ENCODE measurements at regions not wholly inside any gene's neighbourhood (a gene's known extent, or its start where the extent isn't known, plus 50 kb on each side); places are given as distances from the start of the nearest gene placed in this dataset.

DNA sequence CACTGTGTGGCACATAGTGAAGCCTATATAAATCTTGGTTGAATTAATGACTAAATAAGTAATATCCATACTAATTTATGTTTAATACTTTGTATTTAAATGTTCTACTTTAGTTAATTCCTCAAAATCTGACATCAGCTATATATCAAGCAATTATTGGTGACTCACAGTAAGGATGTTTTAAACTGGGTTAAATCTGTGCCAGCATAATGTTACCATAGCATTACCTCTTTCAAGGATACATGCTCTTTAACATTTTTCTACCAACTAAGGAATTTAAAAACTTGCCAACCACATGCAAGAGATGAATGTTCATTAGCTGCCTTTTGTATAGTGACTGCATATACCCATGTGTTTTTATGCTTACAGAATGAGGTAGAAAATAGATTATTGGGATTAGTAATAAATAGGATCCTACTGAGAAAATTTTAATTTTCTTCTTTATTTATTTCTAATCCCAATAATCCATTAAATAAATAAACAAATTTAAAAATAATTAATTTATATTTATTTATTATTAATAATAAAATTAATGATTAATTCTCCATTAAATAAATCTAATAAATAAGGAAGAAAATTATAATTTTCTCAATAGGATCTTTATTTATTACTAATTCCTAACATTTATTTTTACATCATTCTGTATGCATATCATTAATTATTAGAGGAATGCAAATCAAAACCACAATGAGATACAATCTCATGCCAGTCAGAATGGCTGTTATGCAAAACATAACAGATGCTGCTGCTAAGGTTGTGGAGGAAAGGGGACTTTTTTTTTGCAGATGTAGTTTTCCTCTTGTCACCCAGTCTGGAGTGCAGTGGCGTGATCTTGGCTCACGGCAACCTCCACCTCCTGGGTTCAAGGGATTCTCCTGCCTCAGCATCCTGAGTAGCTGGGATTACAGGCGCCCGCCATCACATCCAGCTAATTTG lies 410.7 kb upstream of the DSEL start:
- no peak for FAIRE-seq
- no peak for DNase-seq (ENCODE audit: insufficient read length, low spot score)

DNA sequence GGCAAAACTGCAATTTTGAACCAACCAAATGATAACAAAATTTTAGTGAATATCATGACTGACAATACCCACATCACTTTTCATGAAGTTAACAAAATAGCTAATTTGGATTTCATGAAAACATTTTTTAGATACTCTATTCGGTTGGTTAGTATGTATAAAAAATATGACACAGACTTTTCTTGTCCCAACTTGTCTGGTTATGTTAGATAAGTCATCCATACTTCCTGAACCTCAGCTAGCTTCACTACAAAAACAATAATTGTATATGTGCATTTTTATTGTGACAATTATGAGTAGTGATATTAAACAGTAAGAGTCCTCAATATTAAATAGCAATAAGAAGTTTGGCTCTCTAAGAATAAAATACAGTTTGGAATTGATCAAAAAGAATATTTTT lies 408.1 kb upstream of the DSEL start:
- DNase-seq (ENCODE audit: insufficient read length, low spot score): no peak
- no peak for FAIRE-seq

DNA sequence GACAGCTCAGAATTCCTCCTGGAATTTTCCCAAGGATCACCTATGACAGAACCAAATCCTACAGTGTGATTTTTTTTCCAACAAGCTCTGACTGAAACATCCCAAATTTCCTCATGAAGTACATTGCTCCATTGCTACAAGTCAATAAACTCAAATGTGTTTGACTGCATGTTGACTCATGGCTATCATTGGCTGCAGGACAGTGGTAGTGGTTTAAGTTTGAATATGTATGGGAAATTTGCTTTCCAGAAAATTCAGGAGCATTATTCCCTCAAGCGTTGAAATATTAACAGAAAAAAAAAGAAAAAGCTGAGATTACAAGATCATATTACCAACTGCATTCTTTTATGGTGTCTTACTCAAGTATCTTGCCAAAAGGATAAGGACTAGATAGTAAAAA lies 402.8 kb upstream of the DSEL start:
- FAIRE-seq: no peak
- no peak for DNase-seq (ENCODE audit: insufficient read length, low spot score)

DNA sequence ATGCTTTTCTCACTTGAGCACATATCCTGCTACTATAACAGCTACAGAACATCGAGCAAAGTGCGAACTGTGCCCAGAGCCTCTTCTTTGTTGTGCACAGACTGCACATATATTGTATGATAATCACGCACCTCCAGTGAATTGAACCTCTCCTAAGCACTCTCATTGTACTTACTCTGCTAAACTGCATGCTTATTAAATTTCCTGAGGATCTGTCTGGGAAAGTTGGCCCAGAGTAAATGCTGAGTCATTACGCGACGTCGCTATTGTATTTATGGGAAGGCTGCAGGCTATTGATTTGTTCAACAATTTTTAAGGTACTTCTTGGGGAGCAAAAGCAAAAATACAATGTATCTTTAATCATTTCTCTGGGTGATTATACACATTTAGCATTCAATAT lies 399.6 kb upstream of the DSEL start:
- DNase-seq (ENCODE audit: insufficient read length, low spot score) (no peak), FAIRE-seq (no peak)

DNA sequence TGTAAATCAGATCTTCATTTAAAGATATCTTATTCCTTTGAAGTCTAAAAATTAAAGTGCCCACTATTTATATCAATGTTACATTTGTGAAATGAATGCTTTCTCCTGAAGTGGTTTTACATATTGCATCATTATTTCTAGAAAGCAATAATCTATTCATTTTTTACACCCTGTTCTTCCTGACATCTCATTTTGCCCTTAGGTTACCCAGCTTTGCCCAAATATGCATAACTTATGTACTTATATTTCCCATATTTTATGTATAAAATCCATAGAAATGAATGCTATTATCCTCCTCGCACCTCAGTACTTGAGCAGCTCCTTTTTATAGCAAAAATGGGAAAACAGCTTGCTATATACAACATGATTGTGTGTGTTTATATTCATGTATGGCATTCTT lies 396.5 kb upstream of the DSEL start:
- FAIRE-seq (no peak), DNase-seq (ENCODE audit: insufficient read length, low spot score) (no peak)

DNA sequence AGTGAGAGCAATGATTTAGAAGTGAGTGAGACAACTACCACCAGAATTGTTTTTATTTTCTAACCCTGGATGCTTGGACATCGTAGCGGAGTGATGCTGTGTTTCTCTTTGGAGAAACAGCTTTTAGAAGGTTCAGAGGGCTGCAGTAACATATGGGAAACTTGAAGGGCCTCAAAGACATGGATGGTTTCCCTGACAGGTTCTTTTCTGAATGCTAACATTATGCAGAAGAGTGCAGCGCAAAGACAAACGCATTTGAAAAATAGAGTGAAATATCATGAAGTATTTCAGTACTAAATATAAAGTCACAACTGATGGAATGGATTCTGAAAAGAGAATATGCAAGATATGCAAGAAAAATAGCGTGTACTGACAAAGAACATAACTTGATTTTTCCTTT lies 385.1 kb upstream of the DSEL start:
- no peak for FAIRE-seq
- DNase-seq (ENCODE audit: insufficient read length, low spot score): no peak

DNA sequence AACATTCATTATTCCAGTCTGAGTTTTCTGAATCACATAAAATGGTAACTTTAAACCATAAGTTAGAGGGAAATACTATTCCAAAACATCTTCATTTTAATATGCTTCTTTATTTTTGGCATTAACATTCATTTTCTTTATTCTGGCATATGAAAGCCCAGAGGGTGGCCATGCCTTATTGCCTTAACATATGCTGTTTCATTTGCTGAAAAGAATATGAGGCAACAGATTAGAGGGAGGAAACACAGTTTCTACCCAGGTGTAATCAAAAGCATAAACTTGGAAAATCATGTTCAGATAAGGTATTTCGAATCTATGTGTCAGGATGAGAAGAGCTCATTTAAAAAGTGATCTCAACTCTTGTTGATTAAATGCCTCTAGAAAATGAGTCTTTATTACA lies 379.9 kb upstream of the DSEL start:
- FAIRE-seq (no peak), DNase-seq (ENCODE audit: insufficient read length, low spot score) (no peak)

DNA sequence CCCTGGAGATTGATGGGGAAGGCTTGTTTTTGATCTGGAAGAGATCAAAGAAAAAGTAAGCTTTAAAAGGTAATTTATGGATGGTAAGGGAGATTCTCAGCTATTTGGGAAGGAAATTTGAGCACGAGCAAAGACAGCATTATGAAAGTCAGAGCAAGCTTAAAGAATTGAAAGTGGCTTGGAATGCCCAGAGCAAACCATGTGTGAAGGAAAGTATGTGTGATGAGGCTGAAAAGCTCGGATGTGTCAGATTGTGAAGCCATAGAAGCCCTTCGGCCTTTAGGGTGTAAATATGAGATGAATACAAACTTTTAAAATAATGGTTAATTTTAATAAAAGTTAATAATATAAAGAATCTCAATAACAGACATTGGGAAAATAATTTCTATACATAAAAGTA lies 377.4 kb upstream of the DSEL start:
- no peak for FAIRE-seq
- DNase-seq (ENCODE audit: insufficient read length, low spot score): no peak

DNA sequence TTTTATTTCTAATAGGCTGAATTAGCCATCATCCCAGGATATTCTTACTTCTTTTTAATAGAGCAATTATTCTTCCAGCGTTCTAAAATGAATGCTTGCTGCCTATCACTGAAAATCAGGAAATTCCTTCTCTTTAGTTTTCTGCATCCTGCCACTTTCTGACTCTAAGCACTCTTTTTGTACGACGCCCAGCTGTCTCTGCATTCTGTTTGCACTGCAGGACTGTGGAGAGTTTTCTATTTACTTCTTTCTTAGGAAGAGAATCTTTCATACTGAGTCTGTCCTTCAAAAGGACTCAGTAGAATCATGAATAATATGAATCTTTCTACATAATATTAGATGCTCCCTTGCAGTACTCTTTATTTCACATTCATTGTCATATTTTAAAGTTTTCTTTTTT lies 360.4 kb upstream of the DSEL start:
- DNase-seq (ENCODE audit: insufficient read length, low spot score) (no peak), FAIRE-seq (no peak)

DNA sequence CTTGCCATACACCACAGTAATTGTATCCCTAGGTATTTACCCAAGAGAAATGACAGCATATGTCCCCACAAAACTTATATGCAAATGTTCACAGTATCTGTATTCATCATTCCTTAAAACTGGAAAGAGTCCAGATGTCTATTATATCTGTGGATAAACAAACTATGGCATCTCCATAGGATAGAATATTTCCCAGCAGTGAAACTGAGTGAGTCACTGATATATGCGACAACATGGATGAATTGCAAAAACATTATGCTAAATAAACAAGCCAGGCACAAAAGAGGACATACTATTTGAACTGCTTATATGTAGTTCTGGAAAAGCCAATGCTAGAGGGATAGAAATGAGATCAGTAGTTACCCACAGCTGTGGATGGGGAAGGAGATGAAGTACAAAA lies 359.4 kb upstream of the DSEL start:
- FAIRE-seq (no peak), DNase-seq (ENCODE audit: insufficient read length, low spot score) (no peak)

DNA sequence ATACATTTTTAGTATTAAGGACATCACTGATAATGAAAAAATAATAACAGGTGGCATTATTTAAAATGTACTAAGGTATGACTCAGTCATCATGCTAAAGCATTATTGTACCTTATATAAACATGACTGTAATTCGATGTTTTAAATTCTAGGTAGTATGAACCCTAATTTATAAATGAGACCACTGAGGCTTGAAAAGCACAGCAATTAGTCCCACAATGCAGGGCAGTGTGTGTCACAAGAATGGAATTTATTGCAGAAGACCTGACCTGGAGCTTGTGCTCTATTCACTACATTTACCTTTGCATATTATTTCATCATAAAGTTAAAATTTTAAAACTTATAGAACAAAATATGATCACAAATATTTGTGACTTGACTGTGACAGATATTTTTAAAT lies 358.5 kb upstream of the DSEL start:
- DNase-seq (ENCODE audit: insufficient read length, low spot score) (no peak), FAIRE-seq (no peak)

DNA sequence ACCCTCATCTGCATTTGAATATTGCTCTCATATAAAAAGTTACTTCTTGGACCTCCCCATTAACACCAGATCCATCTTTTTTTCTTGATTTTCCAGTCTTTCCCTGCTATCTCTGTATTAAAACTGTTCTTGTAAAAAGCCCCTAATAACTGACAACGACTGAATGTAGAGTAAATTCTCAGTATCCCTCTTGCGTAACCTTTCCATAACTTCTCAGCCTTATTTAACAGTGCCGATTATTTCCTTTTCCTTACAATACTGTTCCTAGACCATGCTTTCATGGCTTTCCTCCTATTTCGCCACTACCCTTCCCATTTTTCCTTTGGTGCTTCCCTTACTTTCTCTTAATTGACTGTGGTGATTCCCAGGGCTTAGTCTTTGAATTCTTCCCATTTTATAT lies 348.9 kb upstream of the DSEL start:
- FAIRE-seq (no peak), DNase-seq (ENCODE audit: insufficient read length, low spot score) (no peak)

DNA sequence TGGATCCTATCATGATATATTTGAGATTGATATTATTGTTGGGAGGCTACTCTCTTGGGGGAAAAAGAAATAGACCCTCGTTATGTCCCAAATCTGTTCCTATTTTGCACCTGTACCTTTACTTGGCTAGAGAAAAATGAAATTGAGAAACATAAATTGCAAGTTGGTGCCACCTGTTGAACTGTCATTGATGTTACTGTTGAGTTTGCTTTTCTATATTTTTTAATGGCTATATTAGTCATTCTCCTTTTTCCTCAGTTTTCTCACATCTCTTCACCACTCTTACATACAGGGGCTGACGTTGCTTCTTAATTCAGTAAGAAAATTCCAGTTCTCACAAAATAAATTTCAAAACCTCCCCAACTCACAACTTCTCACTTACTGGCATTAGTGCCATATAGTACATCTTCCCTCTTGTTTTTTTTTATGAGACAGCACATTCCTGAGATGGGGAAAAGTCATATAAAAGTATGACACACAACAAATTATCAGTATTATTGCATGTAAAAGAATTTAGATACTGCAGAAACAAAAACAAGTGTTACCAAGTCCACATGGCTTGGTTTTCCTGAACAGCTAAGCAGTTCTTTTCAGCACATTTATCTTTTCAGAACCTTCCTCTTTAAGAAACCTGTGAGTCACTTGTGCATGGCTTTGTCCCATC lies 348.3 kb upstream of the DSEL start:
- DNase-seq (ENCODE audit: insufficient read length, low spot score): no peak
- no peak for FAIRE-seq

DNA sequence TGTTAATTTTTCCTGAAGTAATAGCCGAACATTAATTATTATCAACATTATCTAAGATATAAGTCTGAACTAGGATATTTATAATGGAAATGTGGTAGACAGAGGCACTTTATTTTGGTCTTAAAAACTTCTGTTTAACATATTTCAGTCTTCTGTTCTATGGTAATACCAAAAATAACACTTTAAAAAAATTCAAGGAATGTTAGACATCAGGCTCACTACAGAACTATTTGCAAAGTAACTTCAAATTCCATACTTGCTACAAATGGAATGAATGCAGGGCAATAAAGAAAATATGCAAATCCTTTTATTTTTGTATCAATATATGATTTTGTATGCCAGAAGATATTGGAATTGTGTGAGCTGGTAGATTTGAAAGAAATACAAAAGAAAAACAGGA lies 345.5 kb upstream of the DSEL start:
- FAIRE-seq (no peak), DNase-seq (ENCODE audit: insufficient read length, low spot score) (no peak)

DNA sequence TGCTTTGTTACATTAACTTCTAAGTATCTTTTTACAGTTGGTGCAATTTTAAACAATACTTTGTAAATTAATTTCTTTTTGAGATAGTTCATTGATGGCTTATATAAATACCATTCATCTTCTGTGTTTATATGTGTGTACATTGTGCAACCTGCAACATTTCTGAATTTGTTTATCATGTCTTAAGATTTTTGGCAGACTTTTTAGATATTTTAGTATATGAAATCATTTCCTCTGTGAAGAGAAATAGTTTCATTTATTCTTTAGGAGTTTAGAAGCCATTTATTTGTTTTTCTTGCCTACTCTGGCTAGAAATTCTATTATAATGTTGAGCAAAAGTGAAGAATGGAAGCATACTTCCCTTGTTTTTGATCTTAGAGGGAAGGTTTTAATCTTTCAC lies 337.8 kb upstream of the DSEL start:
- no peak for FAIRE-seq
- no peak for DNase-seq (ENCODE audit: insufficient read length, low spot score)

DNA sequence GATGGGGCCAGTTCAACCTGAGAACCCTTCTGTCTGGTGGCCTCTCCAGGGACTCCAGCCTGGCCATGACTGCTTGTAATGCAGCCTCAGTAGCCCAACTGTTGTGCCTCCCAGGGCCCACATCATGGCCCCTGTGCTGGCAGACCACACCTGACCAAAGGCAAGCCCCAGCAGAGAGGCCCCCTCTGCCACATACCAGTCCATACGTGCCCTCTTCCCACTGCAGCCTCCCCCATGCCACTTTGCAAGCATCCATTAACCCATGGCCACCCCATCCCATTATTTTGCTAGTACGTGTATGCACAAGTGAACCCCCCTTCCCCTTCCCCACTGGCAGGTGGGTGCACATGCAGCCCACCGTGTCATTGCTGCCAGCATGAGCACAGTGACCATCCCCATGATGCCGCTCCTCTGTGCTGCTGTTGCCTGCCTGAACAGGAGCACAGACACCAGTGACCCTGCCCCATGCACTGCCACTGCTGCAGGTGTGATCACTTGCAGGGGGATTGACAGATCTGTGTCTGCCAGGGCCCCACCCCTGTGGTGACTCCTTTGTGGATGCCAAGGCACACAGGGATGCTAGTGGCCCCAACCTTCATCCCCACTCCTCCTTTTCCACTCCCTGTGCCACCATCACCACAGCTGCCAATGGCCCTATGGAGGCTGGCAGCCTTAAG lies 330.0 kb upstream of the DSEL start:
- no peak for DNase-seq (ENCODE audit: insufficient read length, low spot score)
- no peak for FAIRE-seq

DNA sequence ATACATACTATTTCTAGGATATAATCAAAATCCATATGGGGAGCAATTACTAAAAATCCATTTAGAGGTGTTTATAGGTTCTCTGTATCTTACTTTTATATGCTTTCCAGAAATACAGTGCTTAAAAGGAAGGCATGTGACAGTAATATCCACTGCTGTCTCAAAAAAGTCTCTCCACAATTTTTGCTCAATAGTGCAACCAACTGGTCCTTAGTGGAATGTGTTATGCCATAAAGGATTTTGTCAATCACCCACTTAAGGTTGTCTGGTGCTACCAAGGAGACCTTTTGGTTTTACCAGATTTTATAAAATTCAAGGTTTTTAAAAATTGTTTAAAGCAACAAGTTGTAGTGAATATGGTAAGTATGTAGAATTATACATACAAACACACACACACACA lies 328.5 kb upstream of the DSEL start:
- FAIRE-seq: no peak

DNA sequence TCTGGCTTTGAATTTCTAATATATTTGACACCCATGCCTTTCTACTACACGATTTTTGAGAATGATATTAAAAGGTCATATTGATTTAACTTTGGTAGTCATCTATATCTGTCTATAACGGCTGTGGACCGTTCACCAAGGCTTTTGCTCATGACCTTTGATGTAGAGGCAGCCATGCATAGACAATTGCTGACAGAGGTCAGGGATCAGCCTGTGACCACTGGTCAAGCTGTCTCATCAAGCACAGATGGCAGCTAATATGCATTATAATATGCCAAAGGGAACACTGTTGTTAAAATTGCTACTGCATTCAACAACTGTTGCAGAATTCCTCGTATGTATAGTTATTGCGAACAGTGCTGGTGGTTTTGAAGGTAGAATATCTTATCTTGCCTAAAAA lies 323.9 kb upstream of the DSEL start:
- no peak for FAIRE-seq
- no peak for DNase-seq (ENCODE audit: insufficient read length, low spot score)

More for the DNA sequence above, 328.5 kb upstream of the DSEL start:
- no peak for DNase-seq (ENCODE audit: insufficient read length, low spot score)

DNA sequence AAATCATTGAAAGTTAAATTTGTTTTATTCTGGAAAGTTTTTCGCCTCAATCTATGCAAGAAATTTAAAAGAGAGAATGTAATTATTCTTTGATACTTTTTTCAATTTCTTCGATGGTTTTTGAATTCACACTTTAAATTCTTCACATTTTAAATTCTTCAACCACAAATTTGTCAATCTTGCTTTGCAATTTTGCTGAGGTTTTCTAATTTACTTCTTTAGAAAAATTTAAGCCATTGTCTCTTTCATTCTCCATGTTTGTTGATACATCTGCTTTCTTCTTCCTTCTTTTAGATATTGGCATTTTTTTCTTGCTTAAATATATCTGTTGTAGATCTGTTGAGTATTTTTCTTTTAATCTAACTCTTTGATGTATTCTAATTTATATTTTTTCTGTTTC lies 301.9 kb upstream of the DSEL start:
- DNase-seq (ENCODE audit: insufficient read length, low spot score) (no peak), FAIRE-seq (no peak)

DNA sequence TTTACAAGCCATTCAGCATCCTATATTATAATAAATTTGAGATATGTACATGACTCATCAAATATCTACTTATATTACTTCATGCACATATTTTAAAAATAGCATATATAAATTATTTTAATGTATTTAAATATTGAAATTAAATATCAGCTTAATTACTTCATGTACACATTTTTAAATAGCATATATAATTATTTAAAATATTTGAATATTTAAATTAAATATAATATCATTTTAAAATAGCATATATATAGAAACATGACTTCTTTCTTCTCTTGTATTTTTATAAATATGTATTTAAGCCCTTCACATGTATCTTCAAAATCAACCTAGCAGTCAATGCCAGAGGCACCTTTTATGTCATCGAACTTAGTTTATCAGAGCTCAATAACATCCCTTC lies 298.8 kb upstream of the DSEL start:
- DNase-seq (ENCODE audit: insufficient read length, low spot score): no peak
- no peak for FAIRE-seq

DNA sequence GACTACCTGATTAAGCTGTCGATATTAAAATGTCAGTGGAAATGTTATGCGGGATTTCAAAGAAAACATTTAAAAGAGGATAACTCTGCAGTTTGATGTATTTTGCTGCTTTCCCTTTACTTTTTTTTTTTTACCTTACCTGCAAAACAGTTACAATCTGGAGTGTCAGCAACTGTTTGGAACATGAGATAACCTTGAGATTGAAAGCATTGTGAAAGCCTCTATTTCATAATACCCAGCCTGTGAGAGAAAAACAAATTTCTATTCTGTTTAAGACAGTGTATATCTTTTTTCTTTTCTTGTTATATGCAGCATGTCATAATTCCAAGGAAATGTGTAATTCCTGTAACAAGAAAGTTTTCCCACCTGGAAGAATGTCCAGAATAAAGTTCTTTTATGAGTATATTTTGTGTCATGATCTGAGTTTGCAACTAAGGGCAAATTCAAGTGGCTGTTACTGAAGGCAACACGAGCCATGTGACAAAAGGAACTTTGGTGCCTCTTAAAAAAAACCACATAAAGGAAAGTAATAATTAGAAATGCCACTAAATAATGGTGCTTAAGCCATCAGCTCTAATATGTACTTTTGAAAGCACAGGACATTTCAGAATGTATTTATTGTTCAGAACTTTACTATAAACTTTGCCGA lies 297.0 kb upstream of the DSEL start:
- no peak for FAIRE-seq

More for the DNA sequence above, 297.0 kb upstream of the DSEL start:
- DNase-seq (ENCODE audit: insufficient read length, low spot score): no peak
